H1 (cell line): ENCODE measurements at regions not wholly inside any gene's neighbourhood (a gene's known extent, or its start where the extent isn't known, plus 50 kb on each side); places are given as distances from the start of the nearest gene placed in this dataset.

Experiments used
- CTCF ChIA-PET: fragments of 300-600 bp; sonication (Branson Sonifier 250); formaldehyde crosslinking; loops from one replicate; lab custom pipeline; 2021; ENCODE audit not compliant: partially characterized antibody; lab: Charles Lee
- POLR2A ChIA-PET: fragments of 300-600 bp; sonication (Branson Sonifier 250); formaldehyde crosslinking; loops from one replicate; lab custom pipeline; 2021; ENCODE audit warnings: inconsistent platforms; ENCODE audit not compliant: partially characterized antibody; lab: Charles Lee
- DNase-seq, 2 experiments: peaks; one replicate each; pipeline versions ENCODE4 v3.0.0 to v3.0.0-alpha.2; 2010 to 2022; ENCODE audit warnings: low spot score in 2 of 2, low read depth in 1 of 2, mixed read lengths in 1 of 2
- FAIRE-seq: peaks from 2 replicates; lab custom pipeline; 2011; peaks lifted over from hg19 to GRCh38; lab: Jason Lieb, UNC
- H2AFZ ChIP-seq: 2 replicates; pipeline ENCODE4 v1.8.1; 2012; ENCODE audit warnings: low read length, inconsistent platforms
- H2AK5ac ChIP-seq: 2 replicates; pipeline ENCODE4 v1.6.1; 2013; ENCODE audit warnings: low read depth, low read length
- H2BK120ac ChIP-seq: replicated peaks from 2 replicates; pipeline ENCODE3; 2013; ENCODE audit warnings: low read depth, low read length, inconsistent platforms
- H2BK12ac ChIP-seq: 2 replicates; pipeline ENCODE4 v1.6.1; 2013; ENCODE audit warnings: low read depth, low read length
- H2BK15ac ChIP-seq: 2 replicates; pipeline ENCODE4 v1.6.1; 2013; ENCODE audit warnings: low read length
- H2BK20ac ChIP-seq: 2 replicates; pipeline ENCODE4 v1.6.1; 2013; ENCODE audit warnings: low read length
- H2BK5ac ChIP-seq: 2 replicates; pipeline ENCODE4 v1.6.1; 2013; ENCODE audit warnings: low read depth, low read length
- H3K14ac ChIP-seq: 2 replicates; pipeline ENCODE4 v1.6.1; 2013; ENCODE audit warnings: inconsistent platforms; ENCODE audit not compliant: insufficient read length
- H3K18ac ChIP-seq: 2 replicates; pipeline ENCODE4 v1.6.1; 2013; ENCODE audit warnings: low read length; ENCODE audit errors: extremely low read depth
- H3K23ac ChIP-seq: 2 replicates; pipeline ENCODE4 v1.6.1; 2013; ENCODE audit warnings: inconsistent platforms; ENCODE audit not compliant: insufficient read length
- H3K23me2 ChIP-seq: 2 replicates; pipeline ENCODE4 v1.6.1; 2013; ENCODE audit warnings: low read depth, low read length
- H3K27ac ChIP-seq: 2 replicates; pipeline ENCODE4 v1.6.1; 2011; ENCODE audit warnings: low read depth, low read length, inconsistent platforms
- H3K27me3 ChIP-seq, 4 experiments: replicated peaks in 1 of 4; 1 replicate in 1 of 4; 2 replicates in 3 of 4; pipeline versions ENCODE4 v1.6.1 to v1.8.1; 2011 to 2013; ENCODE audit warnings: low read length in 3 of 4, mild to moderate bottlenecking in 3 of 4, inconsistent platforms in 2 of 4, mixed read lengths in 2 of 4, moderate library complexity in 1 of 4; ENCODE audit not compliant: control insufficient read depth in 3 of 4, insufficient read depth in 3 of 4; ENCODE audit errors: extremely low read depth in 1 of 4
- H3K36me3 ChIP-seq, 4 experiments: 2 replicates each; pipeline versions ENCODE4 v1.6.1 to v1.8.1; 2011 to 2013; ENCODE audit warnings: mild to moderate bottlenecking in 4 of 4, low read length in 3 of 4, moderate library complexity in 2 of 4, control low read depth in 1 of 4, inconsistent platforms in 1 of 4; ENCODE audit not compliant: insufficient read depth in 4 of 4, control insufficient read depth in 2 of 4
- H3K4ac ChIP-seq: replicated peaks from 2 replicates; pipeline ENCODE3; 2013; ENCODE audit warnings: low read length, low read depth, mixed read lengths, inconsistent platforms; ENCODE audit not compliant: insufficient read length
- H3K4me1 ChIP-seq, 4 experiments: replicated peaks in 1 of 4; 1 replicate in 1 of 4; 2 replicates in 3 of 4; pipeline versions ENCODE4 v1.6.1 to v1.8.1; 2011 to 2013; ENCODE audit warnings: low read length in 3 of 4, inconsistent platforms in 2 of 4, mixed read lengths in 1 of 4; ENCODE audit not compliant: insufficient read depth in 4 of 4, control insufficient read depth in 3 of 4
- H3K4me2 ChIP-seq, 2 experiments: 2 replicates each; pipeline versions ENCODE4 v1.6.1 to v1.8.1; 2011 to 2013; ENCODE audit warnings: low read depth in 2 of 2, low read length in 2 of 2, control low read depth in 1 of 2, inconsistent platforms in 1 of 2, mild to moderate bottlenecking in 1 of 2; ENCODE audit not compliant: insufficient read depth in 1 of 2
- H3K4me3 ChIP-seq, 4 experiments: fragments of 200-600, 300-600 bp in 1 of 4; sonication (generic), shearing (Covaris generic), sonication (Bioruptor Twin) in 1 of 4; 2 replicates each; pipeline versions ENCODE4 v1.5.1 to v1.8.1; 2011 to 2016; ENCODE audit warnings: low read length in 4 of 4, low read depth in 3 of 4, control low read depth in 2 of 4, inconsistent platforms in 2 of 4, mild to moderate bottlenecking in 2 of 4, mixed read lengths in 1 of 4, moderate library complexity in 1 of 4; ENCODE audit not compliant: insufficient read depth in 2 of 4; ENCODE audit errors: extremely low read depth in 1 of 4
- H3K56ac ChIP-seq: replicated peaks from 2 replicates; pipeline ENCODE3; 2013; ENCODE audit warnings: low read depth, mild to moderate bottlenecking, mixed read lengths, low read length, inconsistent platforms; ENCODE audit not compliant: insufficient read length
- H3K79me1 ChIP-seq: 2 replicates; pipeline ENCODE4 v1.6.1; 2013; ENCODE audit warnings: low read depth, low read length, control low read depth
- H3K79me2 ChIP-seq, 2 experiments: 2 replicates each; pipeline versions ENCODE4 v1.6.1 to v1.8.1; 2012 to 2013; ENCODE audit warnings: low read length in 2 of 2, mild to moderate bottlenecking in 2 of 2, inconsistent platforms in 1 of 2; ENCODE audit not compliant: insufficient read depth in 2 of 2, control insufficient read depth in 1 of 2
- H3K9ac ChIP-seq, 4 experiments: replicated peaks in 1 of 4; 1 replicate in 1 of 4; 2 replicates in 3 of 4; pipeline versions ENCODE4 v1.6.1 to v1.8.1; 2011 to 2013; ENCODE audit warnings: low read depth in 3 of 4, low read length in 3 of 4, control low read depth in 2 of 4, mild to moderate bottlenecking in 2 of 4, moderate library complexity in 2 of 4, inconsistent platforms in 1 of 4; ENCODE audit errors: extremely low read depth in 1 of 4
- H3K9me3 ChIP-seq, 2 experiments: 2 replicates each; pipeline versions ENCODE4 v1.6.1 to v1.8.1; 2012 to 2013; ENCODE audit warnings: mild to moderate bottlenecking in 2 of 2, moderate library complexity in 2 of 2, control low read depth in 1 of 2, inconsistent platforms in 1 of 2, low read depth in 1 of 2, low read length in 1 of 2, mixed read lengths in 1 of 2; ENCODE audit not compliant: insufficient read depth in 2 of 2
- H4K20me1 ChIP-seq, 2 experiments: replicated peaks in 1 of 2; 2 replicates each; pipeline versions ENCODE3 to v1.8.1; 2011 to 2013; ENCODE audit warnings: inconsistent platforms in 2 of 2, low read length in 2 of 2, mild to moderate bottlenecking in 1 of 2; ENCODE audit not compliant: insufficient read depth in 2 of 2, control insufficient read depth in 1 of 2
- H4K5ac ChIP-seq: 2 replicates; pipeline ENCODE4 v1.6.1; 2013; ENCODE audit warnings: low read length, low read depth, mixed read lengths, inconsistent platforms; ENCODE audit not compliant: insufficient read length
- H4K8ac ChIP-seq: 2 replicates; pipeline ENCODE4 v1.8.0; 2013; ENCODE audit warnings: mild to moderate bottlenecking, moderate library complexity, low read length, inconsistent platforms; ENCODE audit not compliant: insufficient read depth; ENCODE audit errors: extremely low read depth
- H4K91ac ChIP-seq: replicated peaks from 2 replicates; pipeline ENCODE3; 2013; ENCODE audit warnings: low read length, mixed read lengths, inconsistent platforms; ENCODE audit not compliant: insufficient read length
- ATF3 ChIP-seq: IDR thresholded peaks from 2 replicates; pipeline ENCODE4 v1.6.1; 2011; ENCODE audit warnings: low read depth, mild to moderate bottlenecking, low read length; ENCODE audit not compliant: insufficient read depth
- BCL11A ChIP-seq, 2 experiments: IDR thresholded peaks; one replicate each; pipeline ENCODE4 v1.6.1; 2011; ENCODE audit warnings: low read depth in 2 of 2, low read length in 2 of 2, mild to moderate bottlenecking in 2 of 2
- CBX8 ChIP-seq: fragments of 300-800, 300-1000 bp; sonication (generic); IDR thresholded peaks from 2 replicates; pipeline ENCODE4 v1.7.1; 2016; ENCODE audit warnings: low read depth, low read length, borderline replicate concordance
- CEBPB ChIP-seq: IDR thresholded peaks from 2 replicates; pipeline ENCODE4 v1.6.1; 2012; ENCODE audit warnings: low read depth, low read length
- KDM4A ChIP-seq: IDR thresholded peaks from one replicate; pipeline ENCODE4 v1.7.1; 2012; ENCODE audit warnings: low read depth, mild to moderate bottlenecking, moderate library complexity, low read length, inconsistent platforms; ENCODE audit not compliant: severe bottlenecking
- KDM5A ChIP-seq: fragments of 200-600 bp; IDR thresholded peaks from 2 replicates; pipeline ENCODE4 v1.7.1; 2012; ENCODE audit warnings: mild to moderate bottlenecking, low read length, inconsistent platforms, mixed read lengths
- SP4 ChIP-seq: IDR thresholded peaks from 2 replicates; pipeline ENCODE4 v1.6.1; 2012; ENCODE audit warnings: low read length, inconsistent platforms
- SRF ChIP-seq: IDR thresholded peaks from 2 replicates; pipeline ENCODE4 v1.6.1; 2011; ENCODE audit warnings: mild to moderate bottlenecking, low read depth, low read length, moderate library complexity
- TCF12 ChIP-seq: IDR thresholded peaks from 2 replicates; pipeline ENCODE4 v1.6.1; 2011; ENCODE audit warnings: low read depth, mild to moderate bottlenecking, low read length
- TEAD4 ChIP-seq: IDR thresholded peaks from 2 replicates; pipeline ENCODE4 v1.6.1; 2012; ENCODE audit warnings: low read depth, low read length, inconsistent platforms, mixed read lengths
- YY1 ChIP-seq: IDR thresholded peaks from 2 replicates; pipeline ENCODE4 v1.6.1; 2011; ENCODE audit warnings: low read depth, mild to moderate bottlenecking, low read length
- WGBS, 2 experiments: shearing (Covaris generic) in 1 of 2; methylation state at CpG; one replicate each; pipeline versions ENCODE4 v1.1.6 to v1.1.7; 2013 to 2015; ENCODE audit warnings: low lambda C conversion rate in 2 of 2, mixed read lengths in 2 of 2, inconsistent platforms in 1 of 2, low coverage in 1 of 2, missing lambda C conversion rate in 1 of 2; ENCODE audit not compliant: insufficient replicate concordance in 2 of 2, insufficient coverage in 1 of 2, insufficient read length in 1 of 2; ENCODE audit errors: extremely low coverage in 1 of 2, missing lambda C conversion rate in 1 of 2; 5-methylcytosine and 5-hydroxymethylcytosine counted together
- TF ChIP-seq, protein P1 (sequence below): IDR thresholded peaks from 2 replicates; pipeline ENCODE4 v1.6.1; 2012; ENCODE audit warnings: low read length, inconsistent platforms

GRCh38 chr1:34302798-34303197 is 126.1 kb downstream of the C1orf94 start:
- Histone ChIP-seq H2AK5ac (no peak overlapping the region), H3K36me3 (no peaks in the 10 kb centered on the region), H3K27ac (no peak overlapping the region), H3K9ac (no peak overlapping the region), H3K9me3 (peaks cover 0 to 9% of the 10 kb centered on the region in 2 experiments; a peak in 2 of 4 replicates), H2BK5ac (no peak overlapping the region), H2BK120ac (no peak overlapping the region), H4K20me1 (no peaks in the 10 kb centered on the region), H3K4me3 (no peak overlapping the region), H3K56ac (no peak overlapping the region), H2AFZ (no peak overlapping the region), H2BK12ac (no peak overlapping the region), H4K91ac (no peak overlapping the region), H3K4me2 (no peak overlapping the region), H4K5ac (no peak overlapping the region), H3K4ac (no peak overlapping the region), H3K79me1 (no peaks in the 10 kb centered on the region), H3K23me2 (no peaks in the 10 kb centered on the region), H2BK15ac (no peak overlapping the region), H3K79me2 (no peaks in the 10 kb centered on the region), H2BK20ac (no peak overlapping the region), H3K23ac (no peak overlapping the region), H3K4me1 (no peaks in the 10 kb centered on the region), H3K14ac (no peak overlapping the region), H3K27me3 (no peaks in the 10 kb centered on the region), H4K8ac (no peak overlapping the region), H3K18ac (no peak overlapping the region)
- WGBS, 2 experiments = 89% methylated on average over 1 of the region's 1 CpG; no CpG with 5 or more reads in 1 of the 2 experiments
- no peak for FAIRE-seq
- no peak for DNase-seq
- ChIA-PET POLR2A (no interaction called here), CTCF (interaction anchor here (1.7 kb wide), 1 partner anchor 11 kb away, joined by 3 read pairs; no protein-coding TSS in a partner anchor)
- TF ChIP-seq ATF3 (no peak), BCL11A (IDR thresholded peaks at IDR 0.05; ENCODE audit: low read depth in 2 of 2, low read length in 2 of 2) (no peak), TEAD4 (no peak), KDM4A (no peak), TCF12 (no peak), CBX8 (no peak), KDM5A (no peak), YY1 (no peak), SRF (no peak), CEBPB (no peak), SP4 (no peak)
- TF ChIP-seq, protein P1, sequence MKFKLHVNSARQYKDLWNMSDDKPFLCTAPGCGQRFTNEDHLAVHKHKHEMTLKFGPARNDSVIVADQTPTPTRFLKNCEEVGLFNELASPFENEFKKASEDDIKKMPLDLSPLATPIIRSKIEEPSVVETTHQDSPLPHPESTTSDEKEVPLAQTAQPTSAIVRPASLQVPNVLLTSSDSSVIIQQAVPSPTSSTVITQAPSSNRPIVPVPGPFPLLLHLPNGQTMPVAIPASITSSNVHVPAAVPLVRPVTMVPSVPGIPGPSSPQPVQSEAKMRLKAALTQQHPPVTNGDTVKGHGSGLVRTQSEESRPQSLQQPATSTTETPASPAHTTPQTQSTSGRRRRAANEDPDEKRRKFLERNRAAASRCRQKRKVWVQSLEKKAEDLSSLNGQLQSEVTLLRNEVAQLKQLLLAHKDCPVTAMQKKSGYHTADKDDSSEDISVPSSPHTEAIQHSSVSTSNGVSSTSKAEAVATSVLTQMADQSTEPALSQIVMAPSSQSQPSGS = no peak
